Tibial artery (tissue), 4 donors: ENCODE measurements at regions not wholly inside any gene's neighbourhood (a gene's known extent, or its start where the extent isn't known, plus 50 kb on each side); places are given as distances from the start of the nearest gene placed in this dataset.

Source experiments
- DNase-seq, 2 donors: peaks; one replicate each; pipeline ENCODE4 v3.0.0-alpha.2; 2019
- H3K27ac ChIP-seq, 2 donors: fragments of 200-600 bp; sonication (generic) in 1 of 2; 1 replicate in 1 of 2; 2 replicates in 1 of 2; pipeline ENCODE4 v1.5.1; 2018 to 2019; ENCODE audit warnings: mild to moderate bottlenecking in 1 of 2
- H3K27me3 ChIP-seq, 2 donors: fragments of 200-600 bp; sonication (generic) in 1 of 2; one replicate each; pipeline versions ENCODE4 v1.5.1 to v1.6.0; 2016 to 2019
- H3K36me3 ChIP-seq, 3 donors: fragments of 200-600 bp; sonication (generic) in 2 of 3; one replicate each; pipeline ENCODE4 v1.5.1; 2016 to 2019; ENCODE audit warnings: mild to moderate bottlenecking in 2 of 3
- H3K4me1 ChIP-seq, 4 donors: fragments of 200-600 bp; sonication (generic) in 2 of 4; 1 replicate in 3 of 4; 2 replicates in 1 of 4; pipeline ENCODE4 v1.5.1; 2016 to 2019
- H3K4me3 ChIP-seq, 2 donors: fragments of 200-600 bp; sonication (generic) in 1 of 2; 1 replicate in 1 of 2; 2 replicates in 1 of 2; pipeline ENCODE4 v1.5.1; 2018 to 2019; ENCODE audit warnings: mild to moderate bottlenecking in 2 of 2
- H3K9me3 ChIP-seq, 3 donors: fragments of 200-600 bp; sonication (generic) in 1 of 3; one replicate each; pipeline ENCODE4 v1.5.1; 2016 to 2019
- intact Hi-C: fragments of 100-400 bp; cut with DNase I; formaldehyde crosslinking; loops from one replicate; pipeline ENCODE4 v1.15.0; 2023; ENCODE audit warnings: low total_unique reads
- TF ChIP-seq, protein P1 (sequence below), 2 experiments: fragments of 200-600 bp in 1 of 2; fragments of 450-650 bp in 1 of 2; IDR thresholded peaks; one replicate each; pipeline ENCODE4 v1.5.1; 2017 to 2019; ENCODE audit warnings: antibody characterized with exemption in 2 of 2, mild to moderate bottlenecking in 1 of 2, moderate library complexity in 1 of 2

- TF ChIP-seq, protein P1, sequence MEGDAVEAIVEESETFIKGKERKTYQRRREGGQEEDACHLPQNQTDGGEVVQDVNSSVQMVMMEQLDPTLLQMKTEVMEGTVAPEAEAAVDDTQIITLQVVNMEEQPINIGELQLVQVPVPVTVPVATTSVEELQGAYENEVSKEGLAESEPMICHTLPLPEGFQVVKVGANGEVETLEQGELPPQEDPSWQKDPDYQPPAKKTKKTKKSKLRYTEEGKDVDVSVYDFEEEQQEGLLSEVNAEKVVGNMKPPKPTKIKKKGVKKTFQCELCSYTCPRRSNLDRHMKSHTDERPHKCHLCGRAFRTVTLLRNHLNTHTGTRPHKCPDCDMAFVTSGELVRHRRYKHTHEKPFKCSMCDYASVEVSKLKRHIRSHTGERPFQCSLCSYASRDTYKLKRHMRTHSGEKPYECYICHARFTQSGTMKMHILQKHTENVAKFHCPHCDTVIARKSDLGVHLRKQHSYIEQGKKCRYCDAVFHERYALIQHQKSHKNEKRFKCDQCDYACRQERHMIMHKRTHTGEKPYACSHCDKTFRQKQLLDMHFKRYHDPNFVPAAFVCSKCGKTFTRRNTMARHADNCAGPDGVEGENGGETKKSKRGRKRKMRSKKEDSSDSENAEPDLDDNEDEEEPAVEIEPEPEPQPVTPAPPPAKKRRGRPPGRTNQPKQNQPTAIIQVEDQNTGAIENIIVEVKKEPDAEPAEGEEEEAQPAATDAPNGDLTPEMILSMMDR (IDR thresholded peaks at IDR 0.05), result no peak
- H3K4me1 ChIP-seq, result no peaks in the 10 kb centered on the region
- intact Hi-C loops, result no loop called here
- H3K27me3 ChIP-seq, result peaks cover 0 to 3% of the 10 kb centered on the region in 2 donors
- H3K27ac ChIP-seq, result no peak overlapping the region
- H3K4me3 ChIP-seq, result no peak overlapping the region
- DNase-seq, result peak in 1 of 2 donors; percentile 35
- no peaks in the 10 kb centered on the region for H3K36me3 ChIP-seq
- H3K9me3 ChIP-seq, result no peaks in the 10 kb centered on the region
These were observed 193.4 kb upstream of the MYT1L start for GRCh38 chr2:2524348-2524941.

DNA sequence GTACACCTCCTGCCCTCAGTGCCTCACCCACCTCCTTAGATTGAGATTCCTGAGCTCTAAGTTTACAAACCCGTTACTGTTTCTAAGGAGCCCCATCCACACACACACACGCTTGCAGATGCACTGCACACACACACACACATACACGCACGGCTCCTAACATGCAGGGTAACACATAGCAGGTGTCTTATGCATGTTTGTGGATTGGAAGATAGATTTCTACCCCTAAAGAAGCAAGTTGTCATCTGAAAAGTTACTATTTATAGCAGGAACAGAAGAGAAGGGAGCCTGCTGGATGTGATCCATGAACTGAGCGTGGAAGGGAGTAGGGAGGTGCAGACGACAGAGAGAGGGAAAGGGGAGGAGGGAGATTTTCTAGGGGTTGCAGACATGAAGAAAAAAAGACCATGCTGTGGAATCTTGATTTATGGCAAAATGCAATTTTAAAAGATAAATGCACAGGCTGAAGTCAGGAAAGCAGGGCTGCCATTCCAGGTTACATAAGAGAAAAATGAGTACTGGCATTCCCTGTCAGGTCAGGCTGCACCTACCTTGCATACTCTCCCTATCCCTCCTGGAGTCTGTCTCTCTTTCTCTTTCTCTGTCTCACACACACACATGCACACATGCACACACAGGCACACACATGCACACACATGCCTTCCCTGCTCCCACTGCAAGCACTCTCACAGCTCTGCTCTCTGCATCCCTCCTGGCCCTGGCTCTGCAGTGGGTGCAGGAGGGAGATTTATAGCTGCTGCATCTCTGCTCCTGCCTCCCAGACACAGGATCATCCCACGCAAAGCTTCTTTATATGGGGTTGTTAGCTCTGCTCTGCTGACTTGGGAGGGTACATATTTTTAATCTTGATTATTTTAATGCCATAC, 192.6 kb upstream of the MYT1L start:
- no peaks in the 10 kb centered on the region for H3K9me3 ChIP-seq
- no peak overlapping the region for H3K27ac ChIP-seq
- intact Hi-C loops, result no loop called here
- TF ChIP-seq, protein P1 (IDR thresholded peaks at IDR 0.05), result no peak
- H3K27me3 ChIP-seq, result peaks cover 0 to 3% of the 10 kb centered on the region in 2 donors
- no peaks in the 10 kb centered on the region for H3K4me1 ChIP-seq
- peak in 1 of 2 donors; percentile 12 for DNase-seq
- no peak overlapping the region for H3K4me3 ChIP-seq
- H3K36me3 ChIP-seq, result no peaks in the 10 kb centered on the region

GRCh38 chr2:2520401-2520811, 189.3 kb upstream of the MYT1L start:
- Histone ChIP-seq H3K9me3 (no peaks in the 10 kb centered on the region), H3K27me3 (peaks cover 0 to 3% of the 10 kb centered on the region in 2 donors), H3K4me3 (no peak overlapping the region), H3K27ac (no peak overlapping the region), H3K36me3 (no peaks in the 10 kb centered on the region), H3K4me1 (no peaks in the 10 kb centered on the region)
- DNase-seq, result no peak
- intact Hi-C loops, result no loop called here
- TF ChIP-seq, protein P1 (IDR thresholded peaks at IDR 0.05), result no peak

- intact Hi-C loops, result no loop called here
These were observed 188.3 kb upstream of the MYT1L start for GRCh38 chr2:2519381-2519780.

DNA sequence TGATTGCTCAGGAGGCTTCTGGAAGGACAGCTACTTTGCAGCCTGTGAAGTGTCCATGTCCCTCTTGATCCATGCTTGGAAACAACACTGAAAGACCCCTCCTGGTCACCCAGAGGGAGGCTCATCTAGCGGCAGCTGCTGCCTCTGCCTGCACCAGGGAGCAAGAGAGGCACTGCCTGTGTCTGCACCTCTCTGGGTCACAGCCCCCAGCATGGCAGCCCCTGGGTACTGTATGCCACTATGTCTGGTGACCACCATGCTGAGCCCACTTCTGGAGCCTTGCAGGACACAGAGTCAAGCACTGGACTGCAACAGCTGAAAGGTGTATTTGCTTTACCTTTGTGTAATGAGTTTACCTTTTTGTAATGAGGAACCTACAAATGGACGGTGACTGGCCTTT, 186.3 kb upstream of the MYT1L start:
- TF ChIP-seq, protein P1 (IDR thresholded peaks at IDR 0.05), result no peak
- intact Hi-C loops, result no loop called here

More at GRCh38 chr2:2519381-2519780, 188.3 kb upstream of the MYT1L start:
- Histone ChIP-seq H3K4me1 (no peaks in the 10 kb centered on the region), H3K27me3 (peaks cover 0 to 3% of the 10 kb centered on the region in 2 donors), H3K36me3 (no peaks in the 10 kb centered on the region), H3K4me3 (no peak overlapping the region), H3K9me3 (no peaks in the 10 kb centered on the region), H3K27ac (no peak overlapping the region)
- no peak for DNase-seq
- TF ChIP-seq, protein P1 (IDR thresholded peaks at IDR 0.05), result no peak

More for the DNA sequence above, 186.3 kb upstream of the MYT1L start:
- DNase-seq, result no peak
- no peaks in the 10 kb centered on the region for H3K36me3 ChIP-seq
- no peaks in the 10 kb centered on the region for H3K4me1 ChIP-seq
- H3K4me3 ChIP-seq, result no peak overlapping the region
- no peaks in the 10 kb centered on the region for H3K9me3 ChIP-seq
- no peak overlapping the region for H3K27ac ChIP-seq
- H3K27me3 ChIP-seq, result no peaks in the 10 kb centered on the region
